Body of pancreas (tissue), 4 donors: ENCODE measurements at regions not wholly inside any gene's neighbourhood (a gene's known extent, or its start where the extent isn't known, plus 50 kb on each side); places are given as distances from the start of the nearest gene placed in this dataset.

Experiments used
- ATAC-seq: fragments of 150-250 bp; one replicate; pipeline ENCODE4 v1.9.1; 2016
- DNase-seq, 4 donors: peaks; one replicate each; pipeline ENCODE4 v3.0.0-alpha.2; 2019
- H3K27ac ChIP-seq, 4 donors: fragments of 200-600 bp; sonication (generic); 1 replicate in 3 of 4; 2 replicates in 1 of 4; pipeline versions ENCODE4 v1.5.1 to v1.6.1; 2016 to 2019; ENCODE audit warnings: mild to moderate bottlenecking in 1 of 4, mixed read lengths in 1 of 4, moderate library complexity in 1 of 4
- H3K27me3 ChIP-seq, 2 donors: fragments of 200-600 bp; sonication (generic); one replicate each; pipeline ENCODE4 v1.6.0; 2016; ENCODE audit warnings: mild to moderate bottlenecking in 1 of 2
- H3K36me3 ChIP-seq, 2 donors: fragments of 200-600 bp; sonication (generic); replicated peaks in 1 of 2; 2 replicates each; pipeline ENCODE4 v1.5.1; 2016; ENCODE audit warnings: low read depth in 2 of 2; ENCODE audit not compliant: insufficient read depth in 1 of 2
- H3K4me1 ChIP-seq: fragments of 200-600 bp; sonication (generic); one replicate; pipeline ENCODE4 v1.6.0; 2016
- H3K4me3 ChIP-seq, 2 donors: fragments of 200-600 bp; sonication (generic); 1 replicate in 1 of 2; 2 replicates in 1 of 2; pipeline ENCODE4 v1.5.1; 2016 to 2019
- H3K9me3 ChIP-seq, 3 donors: fragments of 200-600 bp; sonication (generic); 1 replicate in 2 of 3; 2 replicates in 1 of 3; pipeline ENCODE4 v1.5.1; 2016
- CTCF ChIP-seq, 7 experiments: fragments of 450-650 bp in 4 of 7; fragments of 200-600 bp in 3 of 7; sonication (generic) in 3 of 7; IDR thresholded peaks; one replicate each; pipeline ENCODE4 v1.5.1; 2016 to 2019; ENCODE audit warnings: antibody characterized with exemption in 7 of 7
- POLR2A ChIP-seq, 3 donors: fragments of 450-650 bp; IDR thresholded peaks; one replicate each; pipeline ENCODE4 v1.6.1; 2016; ENCODE audit warnings: antibody characterized with exemption in 3 of 3, mild to moderate bottlenecking in 2 of 3
- WGBS, 2 donors: methylation state at CpG; one replicate each; pipeline ENCODE4 v1.1.5; 2017; 5-methylcytosine and 5-hydroxymethylcytosine counted together
- intact Hi-C: fragments of 100-400 bp; cut with DNase I; formaldehyde crosslinking; loops from one replicate; pipeline ENCODE4 v1.15.1; 2023

GRCh38 chr1:105004515-105004914 lies 1254.8 kb downstream of the AMY1C start:
- Histone ChIP-seq H3K27me3 (no peaks in the 10 kb centered on the region), H3K36me3 (no peaks in the 10 kb centered on the region), H3K9me3 (no peaks in the 10 kb centered on the region), H3K27ac (no peak overlapping the region), H3K4me1 (no peaks in the 10 kb centered on the region), H3K4me3 (no peak overlapping the region)
- WGBS, 2 donors = 65 to 90% methylated on average over 1 of the region's 1 CpG
- TF ChIP-seq CTCF (IDR thresholded peaks at IDR 0.05) (no peak), POLR2A (IDR thresholded peaks at IDR 0.05) (no peak)
- intact Hi-C loops = no loop called here
- ATAC-seq = no peak
- DNase-seq = no peak

- no peaks in the 10 kb centered on the region for H3K36me3 ChIP-seq
- intact Hi-C loops = no loop called here
Measured at GRCh38 chr1:105005594-105006195, 1256.0 kb downstream of the AMY1C start.

GRCh38 chr1:105017587-105017986 lies 1267.9 kb downstream of the AMY1C start:
- no peaks in the 10 kb centered on the region for H3K4me1 ChIP-seq
- H3K27ac ChIP-seq = no peak overlapping the region
- intact Hi-C loops = no loop called here
- TF ChIP-seq POLR2A (IDR thresholded peaks at IDR 0.05) (no peak), CTCF (IDR thresholded peaks at IDR 0.05) (no peak)
- H3K36me3 ChIP-seq = no peaks in the 10 kb centered on the region
- ATAC-seq (no peak), DNase-seq (no peak)
- no peaks in the 10 kb centered on the region for H3K9me3 ChIP-seq
- WGBS, 2 donors = 60 to 61% methylated on average over 7 of the region's 7 CpGs
- no peak overlapping the region for H3K4me3 ChIP-seq
- no peaks in the 10 kb centered on the region for H3K27me3 ChIP-seq

More at GRCh38 chr1:105005594-105006195, 1256.0 kb downstream of the AMY1C start:
- H3K27ac ChIP-seq = no peak overlapping the region
- TF ChIP-seq POLR2A (IDR thresholded peaks at IDR 0.05) (no peak), CTCF (IDR thresholded peaks at IDR 0.05) (no peak)
- 70 to 87% methylated on average over 4 to 7 of the region's 7 CpGs for WGBS, 2 donors
- H3K9me3 ChIP-seq = no peaks in the 10 kb centered on the region
- no peaks in the 10 kb centered on the region for H3K27me3 ChIP-seq
- no peak for ATAC-seq
- H3K4me3 ChIP-seq = no peak overlapping the region
- H3K4me1 ChIP-seq = no peaks in the 10 kb centered on the region
- DNase-seq = no peak

- Histone ChIP-seq H3K4me1 (no peaks in the 10 kb centered on the region), H3K36me3 (no peaks in the 10 kb centered on the region), H3K9me3 (no peaks in the 10 kb centered on the region), H3K4me3 (no peak overlapping the region), H3K27me3 (no peaks in the 10 kb centered on the region), H3K27ac (no peak overlapping the region)
- TF ChIP-seq POLR2A (IDR thresholded peaks at IDR 0.05) = no peak
- no peak for TF ChIP-seq CTCF (IDR thresholded peaks at IDR 0.05)
- ATAC-seq (no peak), DNase-seq (no peak)
- intact Hi-C loops = no loop called here
Measured at GRCh38 chr1:105023719-105024118, 1274.0 kb downstream of the AMY1C start.

GRCh38 chr1:105027838-105028471 lies 1278.3 kb downstream of the AMY1C start:
- TF ChIP-seq CTCF (IDR thresholded peaks at IDR 0.05) (no peak), POLR2A (IDR thresholded peaks at IDR 0.05) (no peak)
- DNase-seq = no peak
- intact Hi-C loops = no loop called here
- Histone ChIP-seq H3K4me3 (no peak overlapping the region), H3K27me3 (no peaks in the 10 kb centered on the region), H3K4me1 (no peaks in the 10 kb centered on the region), H3K9me3 (no peaks in the 10 kb centered on the region), H3K27ac (no peak overlapping the region), H3K36me3 (no peaks in the 10 kb centered on the region)
- no peak for ATAC-seq
- 42 to 55% methylated on average over 3 of the region's 3 CpGs for WGBS, 2 donors
